ENCODE measurements at regions not wholly inside any gene's neighbourhood (a gene's known extent, or its start where the extent isn't known, plus 50 kb on each side); places are given as distances from the start of the nearest gene placed in this dataset.

DNA sequence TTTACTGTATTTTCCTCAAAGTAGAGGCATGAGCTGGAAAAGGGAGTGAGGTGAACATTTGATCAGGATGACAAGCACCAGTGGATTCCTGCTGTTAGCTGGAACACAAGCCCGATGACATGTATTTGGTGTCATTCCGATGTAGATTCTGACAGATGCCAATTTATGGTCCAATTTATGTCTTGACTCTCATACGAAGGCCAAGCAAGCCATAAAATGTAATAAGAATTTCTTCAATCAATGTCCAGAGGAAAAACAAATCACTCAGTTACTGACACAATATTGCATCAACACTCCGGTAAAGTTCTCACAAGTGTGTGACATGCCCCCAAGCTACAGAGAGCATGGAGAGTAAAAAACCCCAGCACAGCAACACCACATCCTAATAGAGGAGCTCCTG lies 138.3 kb upstream of the ZNF521 start:
- Histone ChIP-seq H2AFZ (replicated peaks; ENCODE audit: low read length, poor library complexity) (no peak overlapping the region), H3K36me3 (ENCODE audit: control insufficient read depth, insufficient read depth, low read length) (no peaks in the 10 kb centered on the region), H3K4me2 (ENCODE audit: low read depth, low read length) (no peak overlapping the region), H3K9me1 (ENCODE audit: insufficient read depth, low read length) (no peaks in the 10 kb centered on the region), H3K79me1 (ENCODE audit: low read depth in 1 of 2, low read length in 2 of 2) (no peaks in the 10 kb centered on the region), H3K23ac (ENCODE audit: low read depth, low read length) (no peak overlapping the region), H4K20me1 (ENCODE audit: insufficient read depth, low read length) (no peaks in the 10 kb centered on the region), H4K91ac (ENCODE audit: insufficient read depth, low read depth, low read length) (no peak overlapping the region), H3K14ac (replicated peaks; ENCODE audit: low read depth, low read length) (no peak overlapping the region), H3K9ac (ENCODE audit: low read depth, low read length) (no peak overlapping the region), H3K27ac (ENCODE audit: insufficient read depth, low read length) (no peak overlapping the region), H3K27me3 (ENCODE audit: control insufficient read depth, insufficient read depth, low read length) (peaks cover 3% of the 10 kb centered on the region; the same call in 1 of the 2 replicates), H2BK20ac (ENCODE audit: low read depth, low read length) (no peak overlapping the region), H2BK120ac (ENCODE audit: low read depth, low read length) (no peak overlapping the region), H2AK9ac (replicated peaks; ENCODE audit: low read depth, low read length, poor library complexity) (no peak overlapping the region), H3K18ac (ENCODE audit: low read depth, low read length) (no peak overlapping the region), H4K5ac (ENCODE audit: low read depth, low read length) (no peak overlapping the region), H3K4ac (ENCODE audit: low read depth, low read length) (no peak overlapping the region), H4K8ac (ENCODE audit: low read depth in 2 of 2, low read length in 2 of 2) (no peak overlapping the region), H3K9me3 (ENCODE audit: control insufficient read depth, insufficient read depth, low read length) (no peaks in the 10 kb centered on the region), H3K4me1 (ENCODE audit: control insufficient read depth, insufficient read depth, low read length) (no peaks in the 10 kb centered on the region), H2BK5ac (ENCODE audit: low read depth, low read length, poor library complexity, severe bottlenecking) (no peak overlapping the region), H3K56ac (ENCODE audit: extremely low read depth, insufficient read depth, low read length) (no peak overlapping the region), H3K4me3 (ENCODE audit: insufficient read depth, low read depth, low read length) (no peak overlapping the region), H2BK15ac (ENCODE audit: low read depth, low read length) (no peak overlapping the region), H2AK5ac (ENCODE audit: low read depth, low read length) (no peak overlapping the region)
- ATAC-seq (ENCODE audit: low read depth) (no peak), DNase-seq (no peak)
- no CpG with 5 or more reads among the region's 4 CpGs for WGBS, 2 experiments (ENCODE audit: extremely low coverage in 2 of 2, insufficient read length in 1 of 2)
- no peak for TF ChIP-seq FOS (IDR thresholded peaks at IDR 0.05; ENCODE audit: low read depth, low read length)
- TF ChIP-seq BHLHE40 (IDR thresholded peaks at IDR 0.05; ENCODE audit: low read depth, low read length), result no peak
- TF ChIP-seq RAD21 (IDR thresholded peaks at IDR 0.05; ENCODE audit: low read length), result no peak
- no peak for TF ChIP-seq MAZ (IDR thresholded peaks at IDR 0.05; ENCODE audit: borderline replicate concordance, low read depth, low read length)
- no peak for TF ChIP-seq SMC3 (IDR thresholded peaks at IDR 0.05; ENCODE audit: low read depth, low read length)
- TF ChIP-seq MXI1 (IDR thresholded peaks at IDR 0.05; ENCODE audit: borderline replicate concordance, low read depth, low read length), result no peak
- TF ChIP-seq CEBPB (IDR thresholded peaks at IDR 0.05; ENCODE audit: low read depth, low read length), result no peak
- no peak for TF ChIP-seq NFE2L2 (IDR thresholded peaks at IDR 0.05; ENCODE audit: low read depth, low read length)
- no peak for TF ChIP-seq USF2 (IDR thresholded peaks at IDR 0.05; ENCODE audit: low read depth, low read length)
- no peak for TF ChIP-seq RFX5 (IDR thresholded peaks at IDR 0.05; ENCODE audit: low read depth, low read length)
- no peak for TF ChIP-seq MAFK (IDR thresholded peaks at IDR 0.05; ENCODE audit: low read depth, low read length)
- no peak for TF ChIP-seq ELK1 (IDR thresholded peaks at IDR 0.05; ENCODE audit: borderline replicate concordance, low read depth, low read length)
- no peak for TF ChIP-seq POLR2A (IDR thresholded peaks at IDR 0.05; ENCODE audit: low read depth, low read length)
- TF ChIP-seq RCOR1 (IDR thresholded peaks at IDR 0.05; ENCODE audit: insufficient replicate concordance, low read length), result no peak
- TF ChIP-seq, protein P1, sequence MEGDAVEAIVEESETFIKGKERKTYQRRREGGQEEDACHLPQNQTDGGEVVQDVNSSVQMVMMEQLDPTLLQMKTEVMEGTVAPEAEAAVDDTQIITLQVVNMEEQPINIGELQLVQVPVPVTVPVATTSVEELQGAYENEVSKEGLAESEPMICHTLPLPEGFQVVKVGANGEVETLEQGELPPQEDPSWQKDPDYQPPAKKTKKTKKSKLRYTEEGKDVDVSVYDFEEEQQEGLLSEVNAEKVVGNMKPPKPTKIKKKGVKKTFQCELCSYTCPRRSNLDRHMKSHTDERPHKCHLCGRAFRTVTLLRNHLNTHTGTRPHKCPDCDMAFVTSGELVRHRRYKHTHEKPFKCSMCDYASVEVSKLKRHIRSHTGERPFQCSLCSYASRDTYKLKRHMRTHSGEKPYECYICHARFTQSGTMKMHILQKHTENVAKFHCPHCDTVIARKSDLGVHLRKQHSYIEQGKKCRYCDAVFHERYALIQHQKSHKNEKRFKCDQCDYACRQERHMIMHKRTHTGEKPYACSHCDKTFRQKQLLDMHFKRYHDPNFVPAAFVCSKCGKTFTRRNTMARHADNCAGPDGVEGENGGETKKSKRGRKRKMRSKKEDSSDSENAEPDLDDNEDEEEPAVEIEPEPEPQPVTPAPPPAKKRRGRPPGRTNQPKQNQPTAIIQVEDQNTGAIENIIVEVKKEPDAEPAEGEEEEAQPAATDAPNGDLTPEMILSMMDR (conservative IDR thresholded peaks at IDR 0.05; ENCODE audit: low read depth, low read length), result no peak
- TF ChIP-seq CHD1 (IDR thresholded peaks at IDR 0.05; ENCODE audit: low read depth, low read length), result no peak
- ChIA-PET POLR2A (ENCODE audit: unreplicated experiment) (no interaction called here), CTCF (interaction anchor here (0.6 to 1.4 kb wide), 3 partner anchors 10 to 401 kb away, joined by 3 to 4 read pairs (median 3); no protein-coding TSS in a partner anchor)
- intact Hi-C loops (cut with micrococcal nuclease), result no loop called here
- BruUV-seq (replicated peaks), result no TSS peak
- in situ Hi-C loops (cut with MboI; ENCODE audit: low sequenced_read_pairs), result no loop called here
- dilution Hi-C loops (cut with HindIII; ENCODE audit: low sequenced_read_pairs, unreplicated experiment), result no loop called here

Measured in IMR-90 (cell line).